Osteoblast (primary cell): ENCODE measurements at regions not wholly inside any gene's neighbourhood (a gene's known extent, or its start where the extent isn't known, plus 50 kb on each side); places are given as distances from the start of the nearest gene placed in this dataset.

Source experiments
- DNase-seq: peaks from one replicate; pipeline ENCODE4 v3.0.0; 2011; ENCODE audit warnings: low spot score, mixed read lengths; ENCODE audit not compliant: insufficient read length; ENCODE audit errors: missing footprints
- H2AFZ ChIP-seq: 2 replicates; pipeline ENCODE4 v1.6.0; 2011; ENCODE audit warnings: mild to moderate bottlenecking, low read length
- H3K27ac ChIP-seq: 2 replicates; pipeline ENCODE4 v1.5.1; 2011; ENCODE audit warnings: mild to moderate bottlenecking, low read depth, low read length, moderate library complexity
- H3K27me3 ChIP-seq: 2 replicates; pipeline ENCODE4 v1.6.0; 2012; ENCODE audit warnings: mild to moderate bottlenecking, control low read depth, inconsistent platforms, low read length, moderate library complexity; ENCODE audit not compliant: insufficient read depth
- H3K36me3 ChIP-seq: 2 replicates; pipeline ENCODE4 v1.5.1; 2011; ENCODE audit warnings: mild to moderate bottlenecking, low read length, control low read depth, moderate library complexity; ENCODE audit not compliant: insufficient read depth
- H3K4me1 ChIP-seq: 2 replicates; pipeline ENCODE4 v1.5.1; 2011; ENCODE audit warnings: mild to moderate bottlenecking, low read length, control low read depth, moderate library complexity; ENCODE audit not compliant: insufficient read depth
- H3K4me2 ChIP-seq: 2 replicates; pipeline ENCODE4 v1.6.0; 2011; ENCODE audit warnings: mild to moderate bottlenecking, low read length; ENCODE audit not compliant: insufficient read depth
- H3K4me3 ChIP-seq: fragments of 200-600 bp; sonication (generic); 3 replicates; pipeline ENCODE4 v1.5.1; 2012; ENCODE audit warnings: mild to moderate bottlenecking, low read length, inconsistent platforms; ENCODE audit not compliant: insufficient read depth
- H3K79me2 ChIP-seq: 2 replicates; pipeline ENCODE4 v1.6.0; 2012; ENCODE audit warnings: mild to moderate bottlenecking, low read length, control low read depth, inconsistent platforms; ENCODE audit not compliant: insufficient read depth
- H3K9me3 ChIP-seq: 2 replicates; pipeline ENCODE4 v1.5.1; 2011; ENCODE audit warnings: low read depth, low read length, control low read depth
- H4K20me1 ChIP-seq: 2 replicates; pipeline ENCODE4 v1.6.0; 2012; ENCODE audit warnings: mild to moderate bottlenecking, low read length, control low read depth; ENCODE audit not compliant: insufficient read depth
- CTCF ChIP-seq: IDR thresholded peaks from 2 replicates; pipeline ENCODE4 v1.5.1; 2011; ENCODE audit warnings: mild to moderate bottlenecking, low read depth, low read length, moderate library complexity; ENCODE audit errors: extremely low read depth

- Histone ChIP-seq H3K4me3 (no peak overlapping the region), H3K36me3 (no peaks in the 10 kb centered on the region)
Observed at GRCh38 chr1:234681065-234681464, 71.1 kb upstream of the IRF2BP2 start.

GRCh38 chr1:234680331-234680904 lies 70.4 kb upstream of the IRF2BP2 start:
- Histone ChIP-seq H4K20me1 (no peaks in the 10 kb centered on the region), H3K27ac (no peak overlapping the region), H3K9me3 (no peaks in the 10 kb centered on the region), H3K27me3 (no peaks in the 10 kb centered on the region), H3K36me3 (no peaks in the 10 kb centered on the region), H2AFZ (no peak overlapping the region), H3K79me2 (no peaks in the 10 kb centered on the region), H3K4me2 (no peak overlapping the region), H3K4me1 (peaks cover 21% of the 10 kb centered on the region), H3K4me3 (no peak overlapping the region)
- no peak for DNase-seq
- no peak for TF ChIP-seq CTCF

More at GRCh38 chr1:234681065-234681464, 71.1 kb upstream of the IRF2BP2 start:
- H2AFZ ChIP-seq = no peak overlapping the region
- peaks cover 17% of the 10 kb centered on the region for H3K4me1 ChIP-seq
- H3K4me2 ChIP-seq = no peak overlapping the region
- H4K20me1 ChIP-seq = no peaks in the 10 kb centered on the region
- no peaks in the 10 kb centered on the region for H3K9me3 ChIP-seq
- H3K79me2 ChIP-seq = no peaks in the 10 kb centered on the region
- no peak for TF ChIP-seq CTCF
- no peak overlapping the region for H3K27ac ChIP-seq
- DNase-seq = no peak
- H3K27me3 ChIP-seq = no peaks in the 10 kb centered on the region

- peak overlapping the region; percentile 80 for H2AFZ ChIP-seq
- H3K79me2 ChIP-seq = no peaks in the 10 kb centered on the region
- no peak for TF ChIP-seq CTCF
- H3K9me3 ChIP-seq = no peaks in the 10 kb centered on the region
- no peaks in the 10 kb centered on the region for H4K20me1 ChIP-seq
- peaks cover 11% of the 10 kb centered on the region for H3K4me1 ChIP-seq
- peak; percentile 92 for DNase-seq
- no peaks in the 10 kb centered on the region for H3K36me3 ChIP-seq
- H3K4me2 ChIP-seq = peak overlapping the region; percentile 76
- peak overlapping the region; percentile 13 for H3K27ac ChIP-seq
- H3K4me3 ChIP-seq = peak overlapping the region; percentile 65
- H3K27me3 ChIP-seq = no peaks in the 10 kb centered on the region
Observed at GRCh38 chr1:234676103-234676594, 66.2 kb upstream of the IRF2BP2 start.

GRCh38 chr1:234675572-234675971 lies 65.6 kb upstream of the IRF2BP2 start:
- Histone ChIP-seq H3K79me2 (no peaks in the 10 kb centered on the region), H3K9me3 (no peaks in the 10 kb centered on the region), H3K27me3 (no peaks in the 10 kb centered on the region), H3K4me2 (peak overlapping the region; percentile 76), H3K4me1 (peaks cover 11% of the 10 kb centered on the region), H3K27ac (peak overlapping the region; percentile 13), H4K20me1 (no peaks in the 10 kb centered on the region), H2AFZ (peak overlapping the region; percentile 80), H3K36me3 (no peaks in the 10 kb centered on the region), H3K4me3 (peak overlapping the region; percentile 65)
- no peak for DNase-seq
- no peak for TF ChIP-seq CTCF
